Upper lobe of left lung (tissue), 4 donors: ENCODE measurements at regions not wholly inside any gene's neighbourhood (a gene's known extent, or its start where the extent isn't known, plus 50 kb on each side); places are given as distances from the start of the nearest gene placed in this dataset.

ENCODE experiments used
- CTCF ChIP-seq, 6 experiments: fragments of 450-650 bp in 4 of 6; fragments of 200-600 bp in 2 of 6; sonication (generic) in 2 of 6; IDR thresholded peaks; one replicate each; pipeline ENCODE4 v1.5.1; 2016 to 2019; ENCODE audit warnings: antibody characterized with exemption in 6 of 6
- EP300 ChIP-seq, 4 donors: sonication (generic); formaldehyde crosslinking; IDR thresholded peaks; one replicate each; pipeline ENCODE4 v1.5.1; 2017; ENCODE audit warnings: antibody characterized with exemption in 4 of 4, control low read depth in 2 of 4
- POLR2A ChIP-seq, 4 donors: fragments of 450-650 bp; IDR thresholded peaks; one replicate each; pipeline ENCODE4 v1.5.1; 2016 to 2017; ENCODE audit warnings: antibody characterized with exemption in 4 of 4, mild to moderate bottlenecking in 2 of 4
- POLR2AphosphoS5 ChIP-seq, 2 donors: sonication (generic); formaldehyde crosslinking; IDR thresholded peaks; one replicate each; pipeline ENCODE4 v1.5.1; 2017; ENCODE audit warnings: antibody characterized with exemption in 2 of 2

- no peak for TF ChIP-seq POLR2A (IDR thresholded peaks at IDR 0.05)
- TF ChIP-seq CTCF (IDR thresholded peaks at IDR 0.05) = no peak
- TF ChIP-seq POLR2AphosphoS5 (IDR thresholded peaks at IDR 0.05) = no peak
- no peak for TF ChIP-seq EP300 (IDR thresholded peaks at IDR 0.05)
Observed at GRCh38 chr6:85078058-85078457, 313.7 kb upstream of the TBX18 start.
